ENCODE measurements at regions not wholly inside any gene's neighbourhood (a gene's known extent, or its start where the extent isn't known, plus 50 kb on each side); places are given as distances from the start of the nearest gene placed in this dataset.

DNA sequence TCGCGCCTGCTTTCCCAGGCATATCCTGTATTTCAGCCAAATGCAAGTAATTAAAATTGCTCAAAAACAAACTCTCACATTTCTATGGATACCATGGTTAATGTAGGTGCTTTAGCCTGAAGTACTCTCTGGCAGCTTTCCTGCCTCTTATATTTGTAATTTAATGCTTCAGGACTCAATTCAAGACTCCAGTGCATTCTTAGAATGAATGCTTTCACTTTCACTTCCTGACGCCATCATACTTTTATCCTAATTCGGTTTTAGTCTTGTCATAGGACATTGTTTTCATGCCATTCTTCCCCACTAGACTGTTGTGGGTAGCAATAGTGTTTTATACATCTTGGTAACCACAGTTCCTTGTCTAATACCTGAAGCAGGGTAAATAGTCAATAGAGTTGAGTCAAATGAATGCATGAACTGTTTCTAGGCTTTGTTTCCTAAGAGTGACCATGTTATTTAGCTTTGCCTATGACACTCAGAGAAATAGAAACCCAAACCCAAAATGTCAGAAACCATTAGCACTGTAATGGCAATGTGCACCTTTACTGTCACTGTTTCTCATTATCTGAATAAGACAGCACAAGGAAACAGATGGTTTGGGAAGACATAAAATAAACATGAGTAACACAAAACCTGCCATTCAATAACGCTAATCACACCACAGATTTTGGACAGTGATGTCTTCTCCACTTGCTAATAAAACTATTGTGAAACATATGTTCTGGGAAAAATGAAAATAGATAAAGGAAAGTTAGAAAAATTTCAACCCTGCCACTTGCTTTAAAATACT lies 705.5 kb downstream of the CDH11 start:
- H3K9me3 ChIP-seq (ENCODE audit: control insufficient read depth in 1 of 2, low read length in 2 of 2): no peaks in the 10 kb centered on the region
- peak overlapping the region; percentile 48 to 51 for H3K4me3 ChIP-seq (ENCODE audit: low read depth in 1 of 2, low read length in 2 of 2)
- no peaks in the 10 kb centered on the region for H3K27me3 ChIP-seq (ENCODE audit: control insufficient read depth in 1 of 2, insufficient read depth in 2 of 2, low read length in 2 of 2)
- H3K4me1 ChIP-seq (ENCODE audit: control insufficient read depth in 1 of 2, insufficient read depth in 2 of 2, low read length in 2 of 2): no peaks in the 10 kb centered on the region
- H3K27ac ChIP-seq (ENCODE audit: low read depth, low read length): no peak overlapping the region
- H3K36me3 ChIP-seq (ENCODE audit: control insufficient read depth in 1 of 2, insufficient read depth in 2 of 2, low read length in 2 of 2): no peaks in the 10 kb centered on the region
- no peak overlapping the region for H3K9ac ChIP-seq (ENCODE audit: low read depth in 1 of 2, low read length in 2 of 2)

- no peaks in the 10 kb centered on the region for H3K9me3 ChIP-seq (ENCODE audit: control insufficient read depth in 1 of 2, low read length in 2 of 2)
- H3K27ac ChIP-seq (ENCODE audit: low read depth, low read length): no peak overlapping the region
- H3K4me1 ChIP-seq (ENCODE audit: control insufficient read depth in 1 of 2, insufficient read depth in 2 of 2, low read length in 2 of 2): no peaks in the 10 kb centered on the region
- H3K9ac ChIP-seq (ENCODE audit: low read depth in 1 of 2, low read length in 2 of 2): no peak overlapping the region
- H3K27me3 ChIP-seq (ENCODE audit: control insufficient read depth in 1 of 2, insufficient read depth in 2 of 2, low read length in 2 of 2): no peaks in the 10 kb centered on the region
- no peak overlapping the region for H3K4me3 ChIP-seq (ENCODE audit: low read depth in 1 of 2, low read length in 2 of 2)
- no peaks in the 10 kb centered on the region for H3K36me3 ChIP-seq (ENCODE audit: control insufficient read depth in 1 of 2, insufficient read depth in 2 of 2, low read length in 2 of 2)
Measured at GRCh38 chr16:64412578-64413280, 709.1 kb downstream of the CDH11 start.

DNA sequence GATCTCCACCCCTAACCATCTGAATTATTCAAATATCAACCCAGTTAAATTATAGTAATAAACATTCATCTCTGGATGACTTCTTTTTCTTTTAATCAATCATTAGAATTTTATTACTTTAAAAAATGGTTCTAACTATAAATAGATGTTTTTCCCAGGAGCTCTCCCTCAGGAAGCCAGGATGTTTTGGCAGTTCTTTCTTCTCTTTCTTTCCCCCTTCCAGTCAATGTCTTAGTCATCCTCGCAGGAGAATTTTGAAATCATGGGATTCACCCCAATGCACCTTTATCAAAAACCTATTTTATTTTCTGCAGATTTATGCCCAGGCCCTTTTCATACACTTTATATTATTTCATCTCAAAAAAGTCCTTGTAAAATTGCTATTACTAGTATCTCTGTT lies 711.6 kb downstream of the CDH11 start:
- Histone ChIP-seq H3K36me3 (ENCODE audit: control insufficient read depth in 1 of 2, insufficient read depth in 2 of 2, low read length in 2 of 2) (no peaks in the 10 kb centered on the region), H3K4me1 (ENCODE audit: control insufficient read depth in 1 of 2, insufficient read depth in 2 of 2, low read length in 2 of 2) (no peaks in the 10 kb centered on the region), H3K9me3 (ENCODE audit: control insufficient read depth in 1 of 2, low read length in 2 of 2) (no peaks in the 10 kb centered on the region), H3K4me3 (ENCODE audit: low read depth in 1 of 2, low read length in 2 of 2) (no peak overlapping the region), H3K9ac (ENCODE audit: low read depth in 1 of 2, low read length in 2 of 2) (no peak overlapping the region), H3K27ac (ENCODE audit: low read depth, low read length) (no peak overlapping the region), H3K27me3 (ENCODE audit: control insufficient read depth in 1 of 2, insufficient read depth in 2 of 2, low read length in 2 of 2) (no peaks in the 10 kb centered on the region)

DNA sequence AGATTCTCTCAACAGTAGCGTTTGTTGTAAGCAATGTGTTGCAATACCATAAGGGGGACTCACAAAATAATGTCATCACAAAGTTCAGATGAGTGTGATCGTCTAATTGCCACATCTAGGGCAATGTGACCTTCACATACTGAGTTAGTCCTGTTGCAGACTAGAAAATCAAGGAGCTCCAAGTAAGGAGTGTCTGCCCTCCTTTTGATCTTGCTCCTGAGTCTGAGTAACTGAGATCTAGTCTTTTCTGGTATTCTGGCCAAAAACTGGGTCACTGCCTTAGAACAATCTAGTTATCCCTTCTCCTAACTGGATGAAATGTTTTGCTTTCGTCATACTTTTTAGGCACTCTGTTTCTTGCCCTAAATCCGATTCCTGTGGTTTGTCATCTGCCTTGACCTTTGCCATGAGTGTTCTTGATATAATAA lies 712.1 kb downstream of the CDH11 start:
- Histone ChIP-seq H3K36me3 (ENCODE audit: control insufficient read depth in 1 of 2, insufficient read depth in 2 of 2, low read length in 2 of 2) (no peaks in the 10 kb centered on the region), H3K4me1 (ENCODE audit: control insufficient read depth in 1 of 2, insufficient read depth in 2 of 2, low read length in 2 of 2) (no peaks in the 10 kb centered on the region), H3K9me3 (ENCODE audit: control insufficient read depth in 1 of 2, low read length in 2 of 2) (no peaks in the 10 kb centered on the region), H3K27me3 (ENCODE audit: control insufficient read depth in 1 of 2, insufficient read depth in 2 of 2, low read length in 2 of 2) (no peaks in the 10 kb centered on the region), H3K9ac (ENCODE audit: low read depth in 1 of 2, low read length in 2 of 2) (no peak overlapping the region), H3K27ac (ENCODE audit: low read depth, low read length) (no peak overlapping the region), H3K4me3 (ENCODE audit: low read depth in 1 of 2, low read length in 2 of 2) (no peak overlapping the region)

DNA sequence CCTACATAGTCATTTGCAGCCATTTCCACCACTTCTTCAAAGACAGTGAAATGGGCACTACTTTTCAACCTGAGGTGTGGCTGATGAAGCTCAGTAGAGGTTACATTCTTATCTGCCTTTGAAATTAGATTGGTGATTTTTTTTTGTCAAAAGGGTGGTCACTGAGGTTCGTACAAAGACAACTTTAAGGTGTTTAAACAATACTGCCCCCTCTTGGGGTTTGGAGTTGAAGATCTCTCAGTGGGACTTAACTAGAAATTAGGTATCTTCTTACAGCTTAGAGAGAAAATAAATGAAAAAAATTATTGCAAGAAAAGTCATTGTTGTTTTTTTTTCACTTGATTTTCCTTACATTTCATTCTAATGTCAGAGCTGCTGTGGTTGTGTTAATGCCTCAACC lies 713.2 kb downstream of the CDH11 start:
- Histone ChIP-seq H3K36me3 (ENCODE audit: control insufficient read depth in 1 of 2, insufficient read depth in 2 of 2, low read length in 2 of 2) (no peaks in the 10 kb centered on the region), H3K4me3 (ENCODE audit: low read depth in 1 of 2, low read length in 2 of 2) (no peak overlapping the region), H3K27me3 (ENCODE audit: control insufficient read depth in 1 of 2, insufficient read depth in 2 of 2, low read length in 2 of 2) (no peaks in the 10 kb centered on the region), H3K9me3 (ENCODE audit: control insufficient read depth in 1 of 2, low read length in 2 of 2) (no peaks in the 10 kb centered on the region), H3K9ac (ENCODE audit: low read depth in 1 of 2, low read length in 2 of 2) (no peak overlapping the region), H3K4me1 (ENCODE audit: control insufficient read depth in 1 of 2, insufficient read depth in 2 of 2, low read length in 2 of 2) (no peaks in the 10 kb centered on the region), H3K27ac (ENCODE audit: low read depth, low read length) (no peak overlapping the region)

GRCh38 chr16:64406770-64407181 lies 715.1 kb downstream of the CDH11 start:
- H3K4me3 ChIP-seq (ENCODE audit: low read depth in 1 of 2, low read length in 2 of 2): no peak overlapping the region
- H3K9ac ChIP-seq (ENCODE audit: low read depth in 1 of 2, low read length in 2 of 2): no peak overlapping the region
- H3K9me3 ChIP-seq (ENCODE audit: control insufficient read depth in 1 of 2, low read length in 2 of 2): no peaks in the 10 kb centered on the region
- no peaks in the 10 kb centered on the region for H3K4me1 ChIP-seq (ENCODE audit: control insufficient read depth in 1 of 2, insufficient read depth in 2 of 2, low read length in 2 of 2)
- no peaks in the 10 kb centered on the region for H3K27me3 ChIP-seq (ENCODE audit: control insufficient read depth in 1 of 2, insufficient read depth in 2 of 2, low read length in 2 of 2)
- H3K27ac ChIP-seq (ENCODE audit: low read depth, low read length): no peak overlapping the region
- no peaks in the 10 kb centered on the region for H3K36me3 ChIP-seq (ENCODE audit: control insufficient read depth in 1 of 2, insufficient read depth in 2 of 2, low read length in 2 of 2)

GRCh38 chr16:64403352-64403751 lies 718.5 kb downstream of the CDH11 start:
- Histone ChIP-seq H3K9me3 (ENCODE audit: control insufficient read depth in 1 of 2, low read length in 2 of 2) (no peaks in the 10 kb centered on the region), H3K27ac (ENCODE audit: low read depth, low read length) (no peak overlapping the region), H3K36me3 (ENCODE audit: control insufficient read depth in 1 of 2, insufficient read depth in 2 of 2, low read length in 2 of 2) (no peaks in the 10 kb centered on the region), H3K4me3 (ENCODE audit: low read depth in 1 of 2, low read length in 2 of 2) (no peak overlapping the region), H3K27me3 (ENCODE audit: control insufficient read depth in 1 of 2, insufficient read depth in 2 of 2, low read length in 2 of 2) (no peaks in the 10 kb centered on the region), H3K9ac (ENCODE audit: low read depth in 1 of 2, low read length in 2 of 2) (no peak overlapping the region), H3K4me1 (ENCODE audit: control insufficient read depth in 1 of 2, insufficient read depth in 2 of 2, low read length in 2 of 2) (no peaks in the 10 kb centered on the region)

- H3K27me3 ChIP-seq (ENCODE audit: control insufficient read depth in 1 of 2, insufficient read depth in 2 of 2, low read length in 2 of 2): no peaks in the 10 kb centered on the region
- no peaks in the 10 kb centered on the region for H3K4me1 ChIP-seq (ENCODE audit: control insufficient read depth in 1 of 2, insufficient read depth in 2 of 2, low read length in 2 of 2)
- H3K27ac ChIP-seq (ENCODE audit: low read depth, low read length): no peak overlapping the region
- no peaks in the 10 kb centered on the region for H3K36me3 ChIP-seq (ENCODE audit: control insufficient read depth in 1 of 2, insufficient read depth in 2 of 2, low read length in 2 of 2)
- no peak overlapping the region for H3K9ac ChIP-seq (ENCODE audit: low read depth in 1 of 2, low read length in 2 of 2)
- no peaks in the 10 kb centered on the region for H3K9me3 ChIP-seq (ENCODE audit: control insufficient read depth in 1 of 2, low read length in 2 of 2)
- H3K4me3 ChIP-seq (ENCODE audit: low read depth in 1 of 2, low read length in 2 of 2): no peak overlapping the region
Measured at GRCh38 chr16:64398793-64399192, 723.1 kb downstream of the CDH11 start.

DNA sequence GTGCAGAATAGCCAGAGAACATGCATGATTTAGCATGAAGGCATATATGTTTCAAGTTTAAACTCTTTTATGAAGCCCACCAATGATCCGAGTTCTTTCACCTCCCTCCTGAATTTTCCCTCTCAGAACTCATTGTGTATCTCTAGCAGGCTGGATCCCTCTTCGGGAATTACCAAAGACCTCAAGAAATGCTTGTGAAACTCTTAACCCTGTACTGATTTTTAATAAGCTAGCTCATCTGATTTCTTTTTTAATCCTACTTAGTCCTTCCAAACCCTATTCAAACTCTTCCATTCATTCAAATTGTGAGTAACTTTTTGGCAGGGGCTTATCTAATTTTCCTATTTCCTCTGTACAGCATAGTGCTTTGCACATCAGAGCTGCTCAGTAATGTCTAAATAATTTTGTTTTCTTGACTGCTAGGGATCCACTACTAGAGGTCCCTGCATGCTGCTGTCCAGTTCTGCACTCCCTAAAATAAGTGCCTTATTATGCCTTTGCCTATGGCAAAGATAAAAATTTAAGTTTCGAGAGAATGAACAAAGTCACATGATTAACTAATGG lies 723.8 kb downstream of the CDH11 start:
- Histone ChIP-seq H3K4me3 (ENCODE audit: low read depth in 1 of 2, low read length in 2 of 2) (no peak overlapping the region), H3K27me3 (ENCODE audit: control insufficient read depth in 1 of 2, insufficient read depth in 2 of 2, low read length in 2 of 2) (no peaks in the 10 kb centered on the region), H3K9me3 (ENCODE audit: control insufficient read depth in 1 of 2, low read length in 2 of 2) (no peaks in the 10 kb centered on the region), H3K9ac (ENCODE audit: low read depth in 1 of 2, low read length in 2 of 2) (no peak overlapping the region), H3K27ac (ENCODE audit: low read depth, low read length) (no peak overlapping the region), H3K4me1 (ENCODE audit: control insufficient read depth in 1 of 2, insufficient read depth in 2 of 2, low read length in 2 of 2) (no peaks in the 10 kb centered on the region), H3K36me3 (ENCODE audit: control insufficient read depth in 1 of 2, insufficient read depth in 2 of 2, low read length in 2 of 2) (no peaks in the 10 kb centered on the region)

GRCh38 chr16:64397042-64397441 lies 724.8 kb downstream of the CDH11 start:
- Histone ChIP-seq H3K36me3 (ENCODE audit: control insufficient read depth in 1 of 2, insufficient read depth in 2 of 2, low read length in 2 of 2) (no peaks in the 10 kb centered on the region), H3K27me3 (ENCODE audit: control insufficient read depth in 1 of 2, insufficient read depth in 2 of 2, low read length in 2 of 2) (no peaks in the 10 kb centered on the region), H3K9me3 (ENCODE audit: control insufficient read depth in 1 of 2, low read length in 2 of 2) (no peaks in the 10 kb centered on the region), H3K27ac (ENCODE audit: low read depth, low read length) (no peak overlapping the region), H3K9ac (ENCODE audit: low read depth in 1 of 2, low read length in 2 of 2) (no peak overlapping the region), H3K4me1 (ENCODE audit: control insufficient read depth in 1 of 2, insufficient read depth in 2 of 2, low read length in 2 of 2) (no peaks in the 10 kb centered on the region), H3K4me3 (ENCODE audit: low read depth in 1 of 2, low read length in 2 of 2) (no peak overlapping the region)
